Right ventricle myocardium inferior (tissue), 1 donor: ENCODE measurements at regions not wholly inside any gene's neighbourhood (a gene's known extent, or its start where the extent isn't known, plus 50 kb on each side); places are given as distances from the start of the nearest gene placed in this dataset.

Experiments used
- ATAC-seq: fragments of 200-7000 bp; cut with Tn5 transposase; one replicate; pipeline ENCODE4 v1.9.1; 2020; ENCODE audit warnings: mild to moderate bottlenecking, moderate library complexity
- DNase-seq: peaks from one replicate; pipeline ENCODE4 v3.0.0; 2021; ENCODE audit errors: missing footprints
- intact Hi-C: fragments of 100-400 bp; cut with DNase I; formaldehyde crosslinking; loops from one replicate; pipeline ENCODE4 v1.11.0; 2022
- donor health status: DM: no; HTN: yes; CAD: no; lungs with severe emphysema.

GRCh38 chr16:8519179-8519578 is 71.1 kb downstream of the TMEM114 start:
- no peak for DNase-seq
- intact Hi-C loops: no loop called here
- ATAC-seq: no peak

GRCh38 chr16:8517280-8517679 is 73.0 kb downstream of the TMEM114 start:
- intact Hi-C loops: no loop called here
- no peak for ATAC-seq
- DNase-seq: no peak

GRCh38 chr16:8516471-8516870 is 73.8 kb downstream of the TMEM114 start:
- DNase-seq: no peak
- ATAC-seq: no peak
- intact Hi-C loops: no loop called here

- intact Hi-C loops: no loop called here
- no peak for DNase-seq
- ATAC-seq: no peak
Observed at GRCh38 chr16:8512941-8513624, 77.2 kb downstream of the TMEM114 start.

- DNase-seq (no peak), ATAC-seq (no peak)
- intact Hi-C loops: no loop called here
Observed at GRCh38 chr16:8511464-8511863, 78.8 kb downstream of the TMEM114 start.

GRCh38 chr16:8510160-8510559 is 80.2 kb downstream of the TMEM114 start:
- DNase-seq (no peak), ATAC-seq (no peak)
- intact Hi-C loops: no loop called here

- no peak for DNase-seq
- no peak for ATAC-seq
- intact Hi-C loops: no loop called here
Observed at GRCh38 chr16:8505327-8505991, 84.9 kb downstream of the TMEM114 start.

- intact Hi-C loops: no loop called here
- ATAC-seq (no peak), DNase-seq (no peak)
Observed at GRCh38 chr16:8502446-8502845, 87.9 kb downstream of the TMEM114 start.

GRCh38 chr16:8500351-8500750 is 90.0 kb downstream of the TMEM114 start:
- intact Hi-C loops: no loop called here
- DNase-seq (no peak), ATAC-seq (no peak)

GRCh38 chr16:8496364-8496763 is 93.9 kb downstream of the TMEM114 start:
- DNase-seq (no peak), ATAC-seq (no peak)
- intact Hi-C loops: no loop called here

- ATAC-seq (no peak), DNase-seq (no peak)
- intact Hi-C loops: no loop called here
Observed at GRCh38 chr16:8493972-8494371, 96.3 kb downstream of the TMEM114 start.

- DNase-seq (no peak), ATAC-seq (no peak)
- intact Hi-C loops: no loop called here
Observed at GRCh38 chr16:8492690-8493089, 97.6 kb downstream of the TMEM114 start.

- ATAC-seq (no peak), DNase-seq (no peak)
- intact Hi-C loops: no loop called here
Observed at GRCh38 chr16:8489580-8489979, 100.7 kb downstream of the TMEM114 start.

GRCh38 chr16:8486985-8487384 is 103.3 kb downstream of the TMEM114 start:
- intact Hi-C loops: no loop called here
- no peak for DNase-seq
- ATAC-seq: no peak

GRCh38 chr16:8483396-8483795 is 106.9 kb downstream of the TMEM114 start:
- ATAC-seq: no peak
- DNase-seq: no peak
- intact Hi-C loops: no loop called here

GRCh38 chr16:8481810-8482209 is 108.5 kb downstream of the TMEM114 start:
- intact Hi-C loops: no loop called here
- DNase-seq (no peak), ATAC-seq (no peak)

- intact Hi-C loops: no loop called here
- no peak for ATAC-seq
- DNase-seq: no peak
Observed at GRCh38 chr16:8476824-8477223, 113.5 kb downstream of the TMEM114 start.

- intact Hi-C loops: no loop called here
- DNase-seq: no peak
- ATAC-seq: no peak
Observed at GRCh38 chr16:8474587-8474986, 115.7 kb downstream of the TMEM114 start.

GRCh38 chr16:8469102-8469778 is 121.1 kb downstream of the TMEM114 start:
- DNase-seq: no peak
- no peak for ATAC-seq
- intact Hi-C loops: no loop called here

GRCh38 chr16:8464979-8465378 is 125.3 kb downstream of the TMEM114 start:
- DNase-seq: no peak
- no peak for ATAC-seq
- intact Hi-C loops: no loop called here
